T-helper 17 cell (primary cell): ENCODE measurements at regions not wholly inside any gene's neighbourhood (a gene's known extent, or its start where the extent isn't known, plus 50 kb on each side); places are given as distances from the start of the nearest gene placed in this dataset.
A peak's percentile ranks its signal among the peaks of the same experiment; 100 is the strongest.
"Not testable (repeated sequence)": the region's sequence is repeated elsewhere in the genome, so short reads cannot be mapped to it uniquely, and the experiment has no call there.

ENCODE experiments used
- ATAC-seq: fragments of 150-1000 bp; cut with Tn5 transposase; 2 replicates; pipeline ENCODE4 v1.10.0; 2021; ENCODE audit warnings: mild to moderate bottlenecking, moderate library complexity
- DNase-seq, 3 donors: peaks; one replicate each; pipeline versions ENCODE4 v3.0.0 to v3.0.0-alpha.2; 2020 to 2021
- H3K9me3 ChIP-seq: one replicate; pipeline ENCODE4 v1.7.0; 2013; ENCODE audit warnings: low read length, mild to moderate bottlenecking; ENCODE audit not compliant: control insufficient read depth, poor library complexity, severe bottlenecking
- H3K27ac Mint-ChIP-seq: one replicate; pipeline ENCODE4 v1.8.0; 2022; ENCODE audit warnings: mild to moderate bottlenecking, moderate library complexity, mixed read lengths
- H3K27me3 Mint-ChIP-seq: one replicate; pipeline ENCODE4 v1.8.0; 2022; ENCODE audit warnings: mixed read lengths
- H3K36me3 Mint-ChIP-seq: one replicate; pipeline ENCODE4 v1.8.0; 2022; ENCODE audit warnings: low read depth, mixed read lengths
- H3K4me1 Mint-ChIP-seq: one replicate; pipeline ENCODE4 v1.8.0; 2022; ENCODE audit warnings: mild to moderate bottlenecking, mixed read lengths
- H3K4me3 Mint-ChIP-seq: one replicate; pipeline ENCODE4 v1.8.0; 2022; ENCODE audit warnings: mild to moderate bottlenecking, moderate library complexity, mixed read lengths

DNA sequence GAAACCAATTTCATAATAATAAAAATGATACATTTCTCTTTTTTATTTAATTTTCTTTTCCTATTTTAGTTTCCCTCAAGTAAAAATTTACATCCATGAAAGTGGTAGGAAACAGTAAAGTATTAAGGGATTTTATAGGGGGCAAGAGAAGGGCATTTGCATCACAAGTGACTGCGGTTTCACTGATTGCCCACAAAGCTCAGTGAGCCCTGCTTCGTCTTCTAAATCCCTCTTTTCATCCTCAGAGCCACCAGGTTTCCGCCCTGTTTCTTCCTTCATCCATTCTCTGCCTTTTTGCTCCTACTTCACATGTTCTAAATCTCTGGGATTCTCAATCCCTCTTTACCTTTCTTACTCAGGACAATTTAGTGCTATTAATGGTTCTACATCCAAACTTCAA is 491.4 kb downstream of the LRRC70 start:
- Mint-ChIP-seq H3K4me3 (no peak overlapping the region), H3K27me3 (no peaks in the 10 kb centered on the region), H3K36me3 (no peaks in the 10 kb centered on the region), H3K4me1 (no peaks in the 10 kb centered on the region), H3K27ac (no peak overlapping the region)
- DNase-seq, result no peak
- H3K9me3 ChIP-seq, result no peaks in the 10 kb centered on the region
- ATAC-seq, result no peak

- no peak for ATAC-seq
- H3K27ac Mint-ChIP-seq, result no peak overlapping the region
- H3K4me3 Mint-ChIP-seq, result no peak overlapping the region
Measured at GRCh38 chr5:63055421-63055820, 476.8 kb downstream of the LRRC70 start.

DNA sequence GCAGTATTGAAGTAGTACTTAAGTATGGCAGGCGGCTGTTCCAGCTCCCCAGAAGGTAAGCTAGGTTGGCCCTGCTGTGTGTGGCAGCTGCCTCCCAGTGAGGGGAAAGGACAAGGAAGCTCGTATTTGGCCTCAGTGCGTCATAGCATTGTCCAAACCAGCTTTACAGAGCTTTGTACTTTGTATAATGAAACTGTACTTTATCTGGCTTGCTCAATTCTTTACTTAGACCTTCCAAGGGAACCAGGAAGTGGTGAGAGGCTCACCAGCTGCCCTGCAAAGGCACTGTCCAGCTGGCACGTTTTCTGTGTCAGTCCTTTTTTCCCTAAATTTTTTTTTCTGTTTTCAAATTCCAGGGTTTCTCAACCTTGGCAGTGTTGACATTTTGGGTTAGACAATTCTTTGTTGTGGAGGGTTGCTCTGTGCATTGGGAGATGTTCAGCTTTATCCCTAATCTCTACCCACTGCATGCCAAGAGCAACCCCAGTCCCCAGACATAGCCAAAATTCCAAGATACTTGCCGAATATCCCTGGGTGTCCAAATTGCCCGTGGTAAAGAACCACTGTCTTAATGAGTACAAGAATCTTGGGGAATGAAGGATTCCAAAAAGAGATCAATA is 474.5 kb downstream of the LRRC70 start:
- ATAC-seq (no peak), DNase-seq (no peak)
- no peak overlapping the region for H3K27ac Mint-ChIP-seq
- H3K4me3 Mint-ChIP-seq, result no peak overlapping the region
- no peaks in the 10 kb centered on the region for H3K36me3 Mint-ChIP-seq
- H3K27me3 Mint-ChIP-seq, result no peaks in the 10 kb centered on the region
- no peaks in the 10 kb centered on the region for H3K9me3 ChIP-seq
- no peaks in the 10 kb centered on the region for H3K4me1 Mint-ChIP-seq

More at GRCh38 chr5:63055421-63055820, 476.8 kb downstream of the LRRC70 start:
- Mint-ChIP-seq H3K4me1 (no peaks in the 10 kb centered on the region), H3K36me3 (no peaks in the 10 kb centered on the region), H3K27me3 (no peaks in the 10 kb centered on the region)
- DNase-seq, result no peak
- no peaks in the 10 kb centered on the region for H3K9me3 ChIP-seq

DNA sequence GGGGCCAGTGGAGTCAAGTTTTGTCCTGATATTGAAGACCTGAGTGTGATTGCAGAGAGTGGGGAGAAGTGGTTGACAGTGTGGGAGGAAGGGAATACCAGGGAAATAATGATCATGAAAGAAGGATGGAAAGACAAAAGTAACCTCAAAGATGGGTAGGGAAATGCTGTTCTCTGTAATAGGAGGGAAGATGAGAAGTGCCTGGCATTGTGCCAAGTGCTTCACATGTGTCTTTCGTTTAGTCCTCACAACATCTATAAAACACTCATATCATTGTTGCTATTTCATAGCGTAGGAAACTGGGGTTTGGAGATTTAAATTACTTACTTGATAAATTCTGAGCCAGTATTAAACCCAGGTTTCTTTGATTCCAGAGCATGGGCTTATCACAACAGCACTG is 472.3 kb downstream of the LRRC70 start:
- Mint-ChIP-seq H3K27me3 (no peaks in the 10 kb centered on the region), H3K27ac (no peak overlapping the region), H3K36me3 (no peaks in the 10 kb centered on the region), H3K4me1 (no peaks in the 10 kb centered on the region), H3K4me3 (no peak overlapping the region)
- H3K9me3 ChIP-seq, result no peaks in the 10 kb centered on the region
- ATAC-seq (no peak), DNase-seq (no peak)

DNA sequence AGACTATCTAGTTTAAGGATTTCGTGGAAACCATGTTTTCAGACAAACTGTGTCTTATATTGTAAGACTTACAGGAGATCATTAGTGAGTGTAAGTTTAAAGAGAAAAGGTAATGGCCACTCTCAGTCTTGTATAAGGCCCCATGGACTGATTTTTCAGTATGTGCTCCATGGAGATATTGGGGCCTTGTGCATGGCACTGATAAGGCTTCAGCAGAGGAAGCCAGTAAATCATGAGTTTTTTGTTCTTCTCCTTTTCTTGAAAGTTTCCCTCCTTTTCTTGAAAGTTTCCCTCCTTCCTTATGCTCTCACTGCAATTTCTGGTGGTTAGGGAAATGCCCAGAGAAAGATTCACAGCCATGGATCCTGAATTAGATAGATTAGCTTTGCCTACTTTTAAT is 471.3 kb downstream of the LRRC70 start:
- Mint-ChIP-seq H3K36me3 (no peaks in the 10 kb centered on the region), H3K27me3 (no peaks in the 10 kb centered on the region), H3K4me3 (no peak overlapping the region), H3K4me1 (no peaks in the 10 kb centered on the region), H3K27ac (no peak overlapping the region)
- no peaks in the 10 kb centered on the region for H3K9me3 ChIP-seq
- DNase-seq (no peak), ATAC-seq (no peak)

- no peak overlapping the region for H3K4me3 Mint-ChIP-seq
- H3K27ac Mint-ChIP-seq, result no peak overlapping the region
- ATAC-seq, result no peak
- no peaks in the 10 kb centered on the region for H3K9me3 ChIP-seq
- H3K36me3 Mint-ChIP-seq, result no peaks in the 10 kb centered on the region
- H3K4me1 Mint-ChIP-seq, result no peaks in the 10 kb centered on the region
- no peak for DNase-seq
- no peaks in the 10 kb centered on the region for H3K27me3 Mint-ChIP-seq
Measured at GRCh38 chr5:63043792-63044191, 465.2 kb downstream of the LRRC70 start.

- H3K4me3 Mint-ChIP-seq, result no peak overlapping the region
- ATAC-seq (no peak), DNase-seq (no peak)
- H3K4me1 Mint-ChIP-seq, result no peaks in the 10 kb centered on the region
- no peaks in the 10 kb centered on the region for H3K36me3 Mint-ChIP-seq
- H3K9me3 ChIP-seq, result no peaks in the 10 kb centered on the region
- no peaks in the 10 kb centered on the region for H3K27me3 Mint-ChIP-seq
- H3K27ac Mint-ChIP-seq, result no peak overlapping the region
Measured at GRCh38 chr5:63032343-63032742, 453.7 kb downstream of the LRRC70 start.

- H3K27ac Mint-ChIP-seq, result no peak overlapping the region
- no peaks in the 10 kb centered on the region for H3K9me3 ChIP-seq
- no peaks in the 10 kb centered on the region for H3K27me3 Mint-ChIP-seq
- no peaks in the 10 kb centered on the region for H3K4me1 Mint-ChIP-seq
- no peak for ATAC-seq
- DNase-seq, result no peak
- H3K4me3 Mint-ChIP-seq, result no peak overlapping the region
- H3K36me3 Mint-ChIP-seq, result no peaks in the 10 kb centered on the region
Measured at GRCh38 chr5:63029891-63030290, 451.3 kb downstream of the LRRC70 start.

DNA sequence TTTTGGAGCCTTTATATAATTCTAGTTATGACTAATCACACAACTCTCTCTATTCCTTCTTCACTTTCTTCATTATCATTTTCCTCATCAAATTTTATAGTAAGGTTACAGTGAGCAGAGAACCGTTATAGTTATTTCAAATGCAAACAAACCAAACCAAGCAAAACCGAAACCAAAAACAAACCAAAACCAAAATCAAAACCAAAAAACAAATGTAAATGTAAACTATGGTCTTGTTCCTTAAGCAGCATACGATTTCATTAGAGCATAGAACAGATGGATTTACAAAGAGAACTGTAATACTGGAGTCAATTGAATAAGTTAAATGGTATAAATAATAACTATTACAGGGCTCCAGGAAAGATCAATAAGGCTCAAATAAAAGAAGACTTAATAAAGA is 447.1 kb downstream of the LRRC70 start:
- H3K4me3 Mint-ChIP-seq, result peak overlapping the region; percentile 15
- H3K9me3 ChIP-seq, result no peaks in the 10 kb centered on the region
- H3K36me3 Mint-ChIP-seq, result no peaks in the 10 kb centered on the region
- DNase-seq, result no peak
- H3K4me1 Mint-ChIP-seq, result no peaks in the 10 kb centered on the region
- no peak for ATAC-seq
- no peaks in the 10 kb centered on the region for H3K27me3 Mint-ChIP-seq
- no peak overlapping the region for H3K27ac Mint-ChIP-seq

DNA sequence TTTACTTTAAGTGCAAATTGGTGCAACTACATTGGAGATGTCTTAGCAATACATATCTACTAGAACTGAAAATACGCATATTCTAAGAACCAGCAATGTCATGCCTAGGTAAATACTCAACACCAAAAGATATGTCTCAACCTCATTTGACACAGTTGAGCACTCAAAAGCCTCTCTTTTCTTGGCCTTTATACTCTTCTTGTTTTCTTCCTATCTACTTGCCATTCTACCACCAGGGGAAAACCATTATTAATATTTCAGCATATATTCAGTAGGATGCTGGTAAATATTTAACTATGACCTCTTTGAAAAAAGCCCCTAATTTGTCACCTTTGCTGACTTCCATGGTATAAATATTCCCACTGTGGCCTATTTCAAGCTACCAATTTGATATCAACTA is 443.8 kb downstream of the LRRC70 start:
- no peak for ATAC-seq
- no peaks in the 10 kb centered on the region for H3K27me3 Mint-ChIP-seq

GRCh38 chr5:63011158-63011557 is 432.5 kb downstream of the LRRC70 start:
- no peaks in the 10 kb centered on the region for H3K9me3 ChIP-seq
- DNase-seq (no peak), ATAC-seq (no peak)
- Mint-ChIP-seq H3K36me3 (no peaks in the 10 kb centered on the region), H3K27me3 (no peaks in the 10 kb centered on the region), H3K4me3 (no peak overlapping the region), H3K27ac (no peak overlapping the region), H3K4me1 (no peaks in the 10 kb centered on the region)

More for the DNA sequence above, 443.8 kb downstream of the LRRC70 start:
- Mint-ChIP-seq H3K27ac (no peak overlapping the region), H3K36me3 (no peaks in the 10 kb centered on the region), H3K4me1 (no peaks in the 10 kb centered on the region), H3K4me3 (no peak overlapping the region)
- H3K9me3 ChIP-seq, result no peaks in the 10 kb centered on the region
- no peak for DNase-seq

- Mint-ChIP-seq H3K4me3 (no peak overlapping the region), H3K27me3 (no peaks in the 10 kb centered on the region), H3K27ac (no peak overlapping the region), H3K4me1 (no peaks in the 10 kb centered on the region), H3K36me3 (no peaks in the 10 kb centered on the region)
- DNase-seq (no peak), ATAC-seq (no peak)
- H3K9me3 ChIP-seq, result no peaks in the 10 kb centered on the region
Measured at GRCh38 chr5:63008195-63008594, 429.6 kb downstream of the LRRC70 start.

DNA sequence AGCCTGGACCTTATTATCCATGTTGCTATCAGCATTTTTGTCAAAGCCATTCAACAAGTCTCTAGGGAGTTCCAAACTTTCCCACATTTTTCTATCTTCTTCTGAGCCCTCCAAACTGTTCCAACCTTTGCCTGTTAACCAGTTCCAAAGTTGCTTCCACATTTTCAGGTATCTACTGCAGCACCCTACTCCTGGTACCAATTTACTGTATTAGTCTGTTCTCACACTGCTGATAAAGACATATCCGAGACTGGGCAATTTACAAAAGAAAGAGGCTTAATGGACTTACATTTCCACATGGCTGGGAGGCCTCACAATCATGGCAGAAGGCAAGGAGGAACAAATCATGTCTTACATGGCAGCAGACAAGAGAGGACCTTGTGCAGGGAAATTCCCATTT is 416.2 kb downstream of the LRRC70 start:
- not testable (repeated sequence) for H3K36me3 Mint-ChIP-seq, H3K9me3 ChIP-seq, H3K4me1 Mint-ChIP-seq, H3K27me3 Mint-ChIP-seq, ATAC-seq, H3K27ac Mint-ChIP-seq, H3K4me3 Mint-ChIP-seq, DNase-seq

DNA sequence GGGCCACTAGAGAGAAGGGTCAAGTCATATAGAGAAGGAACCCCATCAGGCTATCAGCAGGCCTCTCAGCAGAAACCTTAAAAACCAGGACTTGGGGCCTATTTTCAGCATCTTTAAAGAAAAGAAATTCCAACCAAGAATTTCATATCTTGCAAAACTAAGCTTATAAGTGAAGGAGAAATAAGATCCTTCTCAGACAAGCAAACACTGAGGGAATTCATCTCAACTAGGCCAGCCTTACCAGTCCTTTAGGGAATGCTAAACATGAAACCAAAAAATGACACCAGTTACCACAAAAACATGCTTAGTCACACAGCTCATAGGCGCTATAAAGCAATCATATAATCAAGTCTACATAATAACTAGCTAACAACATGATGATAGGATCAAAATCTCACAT is 407.1 kb downstream of the LRRC70 start:
- no peaks in the 10 kb centered on the region for H3K4me1 Mint-ChIP-seq
- no peak overlapping the region for H3K27ac Mint-ChIP-seq
- H3K36me3 Mint-ChIP-seq, result no peaks in the 10 kb centered on the region
- ATAC-seq (no peak), DNase-seq (no peak)
- H3K4me3 Mint-ChIP-seq, result no peak overlapping the region
- no peaks in the 10 kb centered on the region for H3K27me3 Mint-ChIP-seq
- H3K9me3 ChIP-seq, result peaks cover 8% of the 10 kb centered on the region
